Stimulated activated CD8-positive, alpha-beta memory T cell treated with anti-CD3 and anti-CD28 coated beads, Interleukin-12 subunit alpha, Interleukin-12 subunit beta, amount 100 ng/mL, for 1 hour (primary cell): ENCODE measurements at regions not wholly inside any gene's neighbourhood (a gene's known extent, or its start where the extent isn't known, plus 50 kb on each side); places are given as distances from the start of the nearest gene placed in this dataset.
"Not testable (repeated sequence)": the region's sequence is repeated elsewhere in the genome, so short reads cannot be mapped to it uniquely, and the experiment has no call there.

Experiments used
- DNase-seq: peaks from one replicate; pipeline ENCODE4 v3.0.0-alpha.2; 2020; ENCODE audit warnings: low read depth

DNA sequence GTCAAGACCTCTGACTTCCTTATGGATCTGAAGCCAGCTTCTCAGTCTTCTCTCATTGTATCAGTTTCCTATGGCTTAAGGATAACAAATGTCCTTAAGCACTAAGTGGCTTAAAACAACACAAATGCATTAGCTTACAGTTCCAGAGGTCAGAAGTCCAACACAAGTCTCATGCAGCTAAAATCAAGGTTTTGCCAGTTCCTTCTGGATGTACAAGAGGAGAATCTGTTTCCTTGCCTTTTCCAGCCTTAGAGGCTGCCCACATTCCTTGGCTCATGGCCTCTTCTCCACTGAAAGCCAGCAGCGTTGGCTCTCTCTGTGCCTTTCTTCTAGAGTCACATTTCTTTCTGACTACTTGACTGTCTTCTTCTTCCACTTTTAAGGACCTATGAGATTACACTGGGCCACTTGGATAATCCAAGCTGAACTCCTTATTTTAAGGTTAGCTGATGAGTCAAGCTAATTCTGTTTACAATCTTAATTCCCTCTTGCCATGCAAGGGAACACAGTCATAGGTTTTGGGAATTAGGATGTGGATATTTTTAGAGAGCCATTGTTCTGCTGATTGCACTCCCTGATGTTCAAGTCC is 179.0 kb downstream of the BCAS1 start:
- DNase-seq: no peak

DNA sequence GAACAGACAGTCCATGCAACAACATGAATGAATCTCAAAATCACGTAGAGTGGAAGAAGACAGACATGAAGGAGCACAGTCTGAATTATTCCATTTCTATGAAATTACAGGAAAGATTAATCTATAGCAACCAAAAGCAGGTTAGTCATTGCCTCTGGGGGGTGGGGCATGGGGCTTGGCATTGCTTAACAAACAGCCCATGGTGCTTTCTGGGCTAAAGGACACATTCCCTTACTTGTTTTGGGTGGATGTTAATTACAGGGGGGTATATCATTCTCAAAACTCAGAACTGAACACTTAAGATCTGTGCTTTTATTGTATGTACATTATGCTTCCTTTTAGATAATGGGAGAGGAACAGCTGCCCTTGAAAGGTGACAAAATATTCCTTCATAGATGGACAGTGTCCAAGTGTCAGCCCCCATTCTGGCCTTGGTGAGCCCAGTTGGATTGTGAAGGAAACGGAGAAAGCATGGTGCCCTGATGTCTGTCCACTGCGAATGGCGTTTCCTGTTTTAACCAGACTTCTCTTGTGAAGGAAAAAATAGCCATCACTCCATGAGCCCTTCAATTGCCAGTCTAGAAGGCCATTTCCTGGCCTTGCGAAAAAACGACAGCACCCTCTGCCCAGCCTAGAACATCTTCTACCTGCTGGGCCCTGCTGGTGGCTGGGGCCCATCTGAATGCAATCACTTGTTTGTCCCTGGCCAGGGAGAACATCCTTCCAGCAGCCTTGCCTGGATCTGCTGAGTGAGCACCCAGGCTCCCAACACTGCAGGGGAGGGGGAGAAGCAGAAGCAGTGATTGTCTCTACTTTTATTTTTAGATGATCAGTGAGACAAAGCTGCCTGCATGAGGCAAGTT is 179.7 kb downstream of the BCAS1 start:
- no peak for DNase-seq

DNA sequence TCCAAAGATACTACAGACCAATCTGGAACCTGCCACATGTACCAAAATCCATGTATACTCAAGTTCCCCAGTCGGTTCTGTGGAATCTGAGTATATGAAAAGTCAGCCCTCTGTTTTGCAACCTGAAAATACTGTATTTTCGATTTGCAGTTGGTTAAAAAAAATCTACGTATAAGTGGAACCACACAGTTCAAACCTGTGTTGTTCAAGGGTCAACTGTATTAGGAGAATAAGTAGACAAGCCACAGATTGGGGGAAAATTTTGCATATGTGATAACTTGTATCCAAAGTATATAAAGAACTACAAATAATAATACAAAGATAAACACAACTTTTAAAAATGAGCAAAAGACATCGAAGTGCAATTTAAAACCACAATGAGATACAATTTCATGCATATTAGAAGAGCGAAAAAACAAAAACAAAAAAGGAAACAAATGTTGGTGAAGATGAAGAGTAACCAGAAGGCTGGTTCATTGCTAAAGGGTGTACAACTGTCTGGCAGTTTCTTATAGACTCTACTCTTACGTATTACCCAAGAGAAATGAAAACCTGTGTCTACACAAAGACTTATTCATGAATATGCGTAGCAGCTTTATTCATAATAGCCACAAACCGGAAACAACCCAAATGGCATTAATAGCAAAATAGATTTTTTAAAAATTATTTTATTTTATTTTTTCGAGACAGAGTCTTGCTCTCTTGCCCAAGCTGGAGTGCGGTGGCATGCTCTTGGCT is 180.8 kb downstream of the BCAS1 start:
- DNase-seq: no peak

DNA sequence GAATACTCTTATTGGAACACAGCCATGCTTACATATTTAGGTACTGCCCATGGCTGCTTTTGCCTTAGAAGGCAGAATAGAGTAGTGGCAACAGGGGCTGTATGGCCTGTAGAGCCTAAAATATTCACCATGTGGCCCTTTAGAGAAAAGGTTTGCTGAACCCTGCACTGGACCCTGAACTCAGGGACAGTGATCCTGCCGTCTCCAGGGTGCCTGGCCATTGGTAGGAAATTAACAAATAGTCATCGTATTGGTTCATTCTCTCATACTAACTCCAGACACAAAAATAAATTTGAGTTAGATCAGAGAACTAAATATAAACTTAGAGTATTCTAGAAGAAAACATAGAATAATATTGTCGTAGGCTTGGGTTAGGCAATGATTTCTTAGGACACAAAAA is 181.4 kb downstream of the BCAS1 start:
- DNase-seq: no peak

DNA sequence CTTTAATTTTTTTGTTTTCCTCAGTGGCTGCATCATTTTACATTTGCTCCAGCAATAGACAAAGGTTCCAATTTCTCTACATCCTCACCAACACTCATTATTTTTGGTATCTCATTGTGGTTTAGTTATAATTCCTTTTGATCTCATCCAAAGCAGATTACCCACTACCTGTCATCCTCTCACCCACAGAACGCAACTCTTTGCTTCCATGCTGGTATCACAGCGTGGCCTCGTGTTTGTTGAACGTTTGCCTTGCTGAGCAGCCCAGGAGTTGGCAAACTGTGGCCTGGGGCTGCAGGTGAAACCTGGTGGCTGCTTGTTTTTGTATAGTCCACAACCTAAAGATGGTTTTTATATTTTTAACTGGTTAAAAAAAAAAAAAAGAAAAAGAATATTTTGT is 181.9 kb downstream of the BCAS1 start:
- no peak for DNase-seq

DNA sequence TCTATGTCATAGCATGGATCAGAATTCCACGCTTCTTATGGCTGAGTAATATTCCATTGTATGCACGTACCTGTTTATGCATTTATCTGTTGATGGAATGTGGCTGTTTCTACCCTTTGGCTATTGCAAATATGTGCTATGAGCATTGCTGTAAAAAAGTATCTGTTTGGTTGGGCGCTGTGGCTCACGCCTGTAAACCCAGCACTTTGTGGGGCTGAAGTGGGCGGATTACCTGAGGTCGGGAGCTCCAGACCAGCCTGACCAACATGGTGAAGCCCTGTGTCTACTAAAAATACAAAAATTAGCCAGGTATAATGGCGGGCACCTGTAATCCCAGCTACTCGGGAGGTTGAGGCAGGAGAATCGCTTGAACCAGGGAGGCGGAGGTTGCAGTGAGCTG is 182.4 kb downstream of the BCAS1 start:
- no peak for DNase-seq

DNA sequence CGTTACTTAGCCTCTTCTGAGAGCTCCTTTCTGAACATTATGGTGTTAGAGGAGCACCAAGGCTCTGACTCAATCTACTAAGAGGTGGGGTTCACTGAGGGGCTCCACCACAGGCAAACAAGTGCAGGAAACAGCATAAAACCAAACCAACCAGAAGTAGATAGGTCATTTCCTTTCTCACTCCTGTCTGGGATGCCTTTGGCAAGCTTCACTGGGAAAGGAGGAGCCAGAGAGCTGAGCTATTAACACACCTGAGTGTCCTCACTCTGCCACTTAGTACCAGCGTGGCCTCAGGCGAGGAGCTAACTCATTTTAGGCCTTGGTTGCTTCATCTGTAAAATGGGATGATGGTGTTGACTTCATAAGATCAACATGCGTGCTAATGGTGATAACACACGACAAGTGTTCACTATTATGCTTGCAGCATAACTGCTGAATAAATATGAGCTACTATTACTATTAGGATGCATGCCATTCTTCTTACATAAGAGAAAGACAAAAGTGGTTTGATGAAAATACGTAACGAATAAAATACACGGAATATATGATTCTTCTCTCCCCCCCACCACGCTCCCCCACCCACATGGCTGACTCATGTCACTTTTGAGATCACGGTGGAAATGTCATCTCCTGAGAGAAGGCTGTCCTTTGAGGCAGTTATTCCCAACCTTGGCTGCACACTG is 185.4 kb downstream of the BCAS1 start:
- DNase-seq: no peak

DNA sequence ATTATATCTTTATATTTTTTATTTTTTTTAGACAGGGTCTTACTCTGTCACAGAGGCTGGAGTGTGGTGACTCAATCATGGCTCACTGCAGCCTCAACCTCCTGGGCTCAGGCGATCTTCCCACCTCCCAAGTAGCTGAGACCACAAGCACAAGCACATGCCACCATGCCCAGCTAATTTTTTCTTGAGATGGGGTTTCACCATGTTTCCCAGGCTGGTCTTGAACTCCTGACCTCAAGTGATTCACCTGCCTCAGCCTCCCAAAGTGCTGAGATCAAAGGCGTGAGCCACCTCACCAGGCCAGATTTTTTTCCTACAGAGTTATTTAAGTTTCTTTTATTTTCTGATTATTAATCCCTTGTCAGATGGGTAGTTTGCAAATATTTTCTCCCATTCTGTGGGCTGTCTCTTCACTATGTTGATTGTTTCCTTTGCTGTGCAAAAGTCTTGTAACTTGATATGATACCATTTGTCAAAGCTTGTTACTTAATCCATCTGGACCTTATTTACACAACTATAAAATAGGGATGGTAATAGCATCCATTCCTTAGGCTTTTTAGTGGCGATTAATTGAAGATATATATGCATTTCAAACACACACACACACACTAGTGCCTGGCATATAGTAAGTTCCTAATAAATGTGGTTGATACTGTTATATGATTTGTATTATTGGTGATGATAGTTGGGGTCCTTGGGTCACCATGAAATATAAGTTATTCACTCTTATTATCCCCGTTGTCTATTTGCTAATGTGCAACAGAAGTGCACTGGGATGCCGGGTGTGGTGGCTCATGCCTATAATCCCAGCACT is 187.1 kb downstream of the BCAS1 start:
- no peak for DNase-seq

DNA sequence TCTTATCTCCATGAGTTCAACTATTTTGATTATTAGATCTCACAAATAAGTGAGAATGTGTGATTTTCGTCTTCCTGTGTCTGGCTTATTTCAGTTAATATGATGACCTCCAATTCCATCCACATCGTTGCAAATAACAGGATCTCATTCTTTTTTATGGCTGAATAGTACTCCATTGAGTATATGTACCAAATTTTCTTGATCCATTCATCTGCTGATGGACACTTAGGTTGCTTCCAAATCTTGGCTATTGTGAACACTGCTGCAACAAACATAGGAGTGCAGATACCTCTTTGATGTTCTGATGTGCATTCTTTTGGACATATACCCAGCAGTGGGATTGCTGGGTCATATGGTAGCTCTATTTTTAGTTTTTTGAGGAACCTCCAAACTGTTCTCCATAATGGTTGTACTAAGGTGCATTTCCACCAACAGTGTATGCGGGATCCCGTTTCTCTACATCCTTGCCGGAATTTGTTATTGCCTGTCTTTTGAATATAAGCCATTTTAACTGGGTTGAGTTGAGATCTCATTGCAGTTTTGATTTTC is 187.9 kb downstream of the BCAS1 start:
- DNase-seq: not testable (repeated sequence)

DNA sequence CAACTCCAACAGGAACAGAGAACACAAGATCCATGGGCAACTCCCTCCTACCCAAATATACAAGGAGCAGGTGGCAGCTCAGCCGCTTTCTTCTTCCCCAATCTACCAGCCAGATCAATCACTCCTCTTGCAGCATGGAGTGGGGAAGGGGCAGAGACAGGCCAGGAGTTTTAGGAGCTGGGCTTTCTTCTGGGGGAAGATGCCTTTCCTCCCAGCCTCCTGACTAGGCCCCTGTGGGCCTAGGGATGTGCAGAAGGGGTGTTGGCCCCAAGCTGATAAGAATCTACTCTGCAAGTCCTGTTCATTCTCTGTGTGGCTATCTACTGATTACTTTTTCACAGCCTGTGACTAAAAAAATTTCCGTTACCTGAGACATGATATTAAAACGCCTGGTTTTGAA is 189.0 kb downstream of the BCAS1 start:
- no peak for DNase-seq

DNA sequence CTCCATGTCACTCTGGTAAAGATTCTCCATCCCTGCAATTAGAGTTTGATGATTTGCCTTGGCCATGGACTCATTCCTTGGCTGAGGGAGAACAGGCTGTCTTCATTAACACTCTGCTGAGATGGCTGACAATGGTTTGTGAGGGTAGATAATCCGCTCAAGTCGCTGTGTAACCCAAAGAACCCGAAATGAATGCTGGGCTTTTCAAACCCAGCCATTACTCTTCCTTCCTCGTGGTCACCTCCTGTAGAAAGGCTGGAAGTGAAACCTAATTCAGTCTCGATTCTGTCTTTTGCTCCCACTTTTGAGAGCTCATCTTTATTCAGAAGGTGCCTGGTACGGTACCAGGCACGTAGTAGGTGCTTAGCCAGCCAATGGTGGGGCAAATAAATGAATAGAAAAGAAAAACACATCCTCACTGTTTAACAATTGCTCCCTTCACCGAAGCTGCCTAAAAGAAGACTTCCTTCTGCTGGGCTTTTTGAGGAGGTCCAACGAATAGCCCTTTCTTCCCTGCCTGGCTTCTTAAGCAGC is 190.2 kb downstream of the BCAS1 start:
- no peak for DNase-seq

DNA sequence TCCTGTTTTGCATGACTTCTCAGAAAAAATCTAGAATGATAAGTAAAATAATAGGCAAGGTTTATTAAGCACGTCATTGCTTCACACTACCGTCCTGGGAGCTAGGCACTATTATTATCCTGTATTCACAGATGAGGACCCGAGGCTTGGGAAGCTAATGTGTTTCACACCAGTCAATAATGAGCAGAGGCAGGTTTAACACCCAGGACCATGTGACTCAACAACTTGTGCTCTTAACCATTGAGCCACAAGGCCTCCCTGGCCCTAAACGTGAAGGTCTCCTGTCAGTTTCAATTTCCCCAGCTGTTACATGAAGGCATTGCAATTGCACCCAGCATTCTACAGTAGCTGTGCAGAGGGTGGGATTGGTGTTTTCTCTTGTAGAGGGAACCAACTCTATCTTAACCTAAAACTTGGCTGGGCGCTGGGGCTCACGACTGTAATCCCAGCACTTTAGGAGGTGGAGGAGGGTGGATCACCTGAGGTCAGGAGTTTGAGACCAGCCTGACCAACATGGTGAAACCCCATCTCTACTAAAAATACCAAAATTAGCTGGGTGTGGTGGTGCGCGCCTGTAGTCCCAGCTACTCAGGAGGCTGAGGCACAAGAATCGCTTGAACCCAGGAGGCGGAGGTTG is 191.2 kb downstream of the BCAS1 start:
- no peak for DNase-seq

DNA sequence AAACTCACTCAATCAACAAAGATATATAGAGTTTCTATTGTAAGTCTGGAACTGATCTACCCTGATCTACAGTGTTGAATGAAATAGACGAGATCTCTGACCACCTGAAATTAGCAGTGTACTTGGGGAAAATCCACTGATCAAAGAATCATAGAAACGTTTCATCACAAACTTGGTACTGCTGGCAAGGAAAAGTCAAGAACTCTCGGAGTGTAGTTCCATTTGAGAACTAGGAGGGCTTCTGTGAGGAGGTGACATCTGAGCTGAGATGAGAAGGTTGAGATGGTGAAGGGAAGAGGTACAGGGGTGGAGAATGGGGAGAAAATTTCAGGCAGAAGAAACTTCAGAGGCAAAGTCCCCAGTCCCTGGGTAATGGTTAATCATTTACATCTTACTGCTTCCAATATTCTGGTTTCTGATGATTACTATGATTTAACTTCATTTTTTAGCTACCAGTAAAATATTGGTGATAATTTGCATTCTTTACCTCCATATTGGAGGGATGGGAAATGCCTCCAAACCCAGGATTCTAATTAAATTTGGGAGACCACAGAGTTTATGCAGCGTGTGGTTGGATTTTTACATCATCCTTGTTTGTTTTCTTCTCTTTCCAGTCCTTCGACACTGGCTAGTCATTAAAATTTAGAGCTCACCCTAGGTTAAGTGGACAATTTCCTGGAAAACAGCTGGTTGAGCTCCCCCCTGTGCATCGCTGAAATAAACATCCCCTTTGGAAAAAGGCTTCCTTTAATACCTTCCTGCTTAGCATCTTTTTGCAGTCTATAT is 191.9 kb downstream of the BCAS1 start:
- DNase-seq: no peak

DNA sequence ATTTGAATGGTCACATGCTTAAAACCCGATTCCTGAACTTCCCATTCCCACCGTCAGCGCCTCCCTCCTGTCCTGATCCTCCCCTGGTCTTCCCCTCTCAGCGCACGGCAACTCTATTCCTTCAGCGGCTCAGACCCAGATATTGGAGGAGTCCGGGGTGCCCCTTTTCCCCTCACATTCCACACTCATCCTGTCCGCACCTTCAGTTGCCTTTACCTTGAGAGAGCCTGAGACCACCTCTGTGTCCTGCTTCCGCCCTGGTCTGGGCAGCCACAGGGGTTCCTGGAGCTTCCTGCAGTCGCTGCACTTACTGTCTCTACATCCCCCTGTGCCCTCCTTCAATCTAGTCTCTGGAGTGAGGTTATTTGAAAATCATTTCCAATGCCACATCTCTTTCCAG is 193.4 kb downstream of the BCAS1 start:
- DNase-seq: no peak

DNA sequence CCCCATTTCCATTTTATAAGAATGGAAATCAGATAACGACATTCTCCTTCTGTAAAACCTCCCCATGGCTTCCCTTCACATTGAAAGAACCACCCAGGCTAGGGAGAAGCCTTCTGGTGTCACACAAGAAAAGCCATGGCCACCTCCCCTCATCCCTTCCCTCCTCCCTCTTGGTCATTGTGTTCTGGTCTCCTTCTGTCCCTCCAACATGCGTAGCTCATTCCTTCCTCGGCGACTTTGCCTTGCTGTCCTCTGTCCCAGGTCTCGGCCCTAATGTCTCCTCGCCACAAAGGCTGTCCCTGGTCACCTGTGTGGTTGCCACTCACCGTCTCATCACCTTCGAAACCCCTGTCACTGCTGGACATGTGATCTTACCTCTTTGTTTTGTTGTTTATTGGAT is 193.9 kb downstream of the BCAS1 start:
- DNase-seq: no peak

DNA sequence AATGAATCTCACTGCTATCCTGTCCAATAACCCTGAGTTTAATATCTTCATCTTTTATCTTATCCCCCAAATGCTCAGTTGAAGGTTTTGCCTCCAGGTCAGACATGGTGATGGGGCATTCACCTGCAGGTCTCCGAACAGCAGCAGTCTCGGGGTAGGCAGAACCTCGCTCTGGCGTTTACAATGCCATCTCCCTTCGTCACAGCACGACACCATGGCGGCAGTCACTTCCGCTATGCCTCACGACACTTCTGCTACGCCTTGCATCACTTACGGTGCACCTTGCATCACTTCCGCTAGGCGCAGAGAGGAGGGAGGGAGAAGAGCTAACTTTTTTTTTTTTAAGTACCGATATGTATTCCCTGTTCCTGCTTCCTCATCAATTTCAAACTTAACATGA is 194.9 kb downstream of the BCAS1 start:
- no peak for DNase-seq

DNA sequence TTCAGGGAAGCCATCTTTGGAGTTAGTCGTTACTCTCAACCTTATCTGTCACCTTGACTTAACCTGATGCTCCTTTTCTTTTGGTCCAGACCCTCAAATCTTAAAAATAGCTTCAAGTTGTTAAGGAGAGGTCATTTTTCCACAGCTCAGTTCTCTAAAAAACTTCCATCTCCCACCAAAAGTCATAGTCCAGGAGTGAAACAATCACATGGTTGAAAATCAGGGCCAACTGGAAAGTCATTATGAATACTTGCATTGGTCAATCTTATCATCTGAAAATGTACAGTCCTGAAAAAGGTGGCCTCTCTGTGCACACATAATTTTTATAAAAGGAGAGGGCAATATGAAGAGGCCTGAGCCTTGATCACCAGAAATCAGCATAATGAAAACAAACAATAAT is 195.7 kb downstream of the BCAS1 start:
- no peak for DNase-seq

DNA sequence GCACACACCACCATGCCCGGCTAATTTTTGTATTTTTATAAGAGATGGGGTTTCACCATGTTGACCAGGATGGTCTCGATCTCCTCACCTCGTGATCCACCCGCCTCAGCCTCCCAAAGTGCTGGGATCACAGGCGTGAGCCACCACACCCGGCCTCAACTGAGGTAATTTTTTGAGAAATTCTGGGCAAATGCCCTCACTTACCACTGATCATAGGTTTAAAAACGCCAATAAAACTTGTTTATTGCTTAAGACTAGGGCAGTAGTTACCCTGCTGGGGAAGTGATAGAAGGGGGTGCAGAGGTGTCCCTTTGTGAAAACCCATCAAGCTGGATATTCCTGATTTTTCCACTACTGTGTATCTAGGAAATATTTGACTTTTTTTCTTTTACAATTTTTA is 196.3 kb downstream of the BCAS1 start:
- DNase-seq: no peak

DNA sequence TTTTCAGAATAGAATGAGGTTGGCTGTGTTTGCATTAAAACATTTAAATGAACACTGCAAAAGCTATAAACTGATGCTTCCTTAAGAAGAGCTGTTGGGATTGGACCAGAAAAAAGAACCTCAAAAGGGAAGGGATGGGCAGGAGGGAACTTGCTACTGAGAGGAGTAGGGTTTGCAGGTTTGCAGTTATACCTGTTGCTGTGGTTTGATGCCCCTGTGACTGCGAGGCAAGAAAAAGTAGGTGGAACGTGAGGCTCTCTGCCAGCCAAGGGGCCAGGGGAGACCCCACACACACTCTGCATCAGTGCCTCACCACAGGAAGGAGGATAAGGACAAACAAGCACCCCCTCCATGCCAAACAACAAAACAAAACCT is 197.2 kb downstream of the BCAS1 start:
- DNase-seq: no peak
